Posterior cingulate gyrus (tissue), 11 donors: ENCODE measurements at regions not wholly inside any gene's neighbourhood (a gene's known extent, or its start where the extent isn't known, plus 50 kb on each side); places are given as distances from the start of the nearest gene placed in this dataset.

ENCODE experiments used
- DNase-seq, 10 donors: peaks; one replicate each; pipeline versions ENCODE4 v3.0.0 to v3.0.0-alpha.2; 2020 to 2021; ENCODE audit warnings: mixed read lengths in 3 of 10
- intact Hi-C: fragments of 100-400 bp; cut with DNase I; formaldehyde crosslinking; loops from one replicate; pipeline ENCODE4 v1.15.1; 2023

- intact Hi-C loops: no loop called here
These were observed 554.8 kb downstream of the DHX35 start for GRCh38 chr20:39516964-39517363.

GRCh38 chr20:39504710-39505094 lies 542.6 kb downstream of the DHX35 start:
- intact Hi-C loops: no loop called here
- DNase-seq: no peak

More at GRCh38 chr20:39516964-39517363, 554.8 kb downstream of the DHX35 start:
- no peak for DNase-seq

- DNase-seq: no peak
- intact Hi-C loops: no loop called here
These were observed 542.0 kb downstream of the DHX35 start for GRCh38 chr20:39503902-39504709.

GRCh38 chr20:39492223-39492797 lies 530.2 kb downstream of the DHX35 start:
- intact Hi-C loops: no loop called here
- DNase-seq: no peak

- no peak for DNase-seq
- intact Hi-C loops: no loop called here
These were observed 529.6 kb downstream of the DHX35 start for GRCh38 chr20:39491711-39492110.

- no peak for DNase-seq
- intact Hi-C loops: no loop called here
These were observed 527.9 kb downstream of the DHX35 start for GRCh38 chr20:39489986-39490560.

GRCh38 chr20:39480276-39481043 lies 518.3 kb downstream of the DHX35 start:
- no peak for DNase-seq
- intact Hi-C loops: no loop called here

GRCh38 chr20:39479196-39479810 lies 517.2 kb downstream of the DHX35 start:
- DNase-seq: no peak
- intact Hi-C loops: no loop called here

GRCh38 chr20:39474879-39475278 lies 512.7 kb downstream of the DHX35 start:
- no peak for DNase-seq
- intact Hi-C loops: no loop called here

- DNase-seq: peak in 7 of 10 donors; percentile 9 to 87 (median 29)
- intact Hi-C loops: no loop called here
These were observed 511.4 kb downstream of the DHX35 start for GRCh38 chr20:39473536-39473935.

GRCh38 chr20:39468703-39469102 lies 506.6 kb downstream of the DHX35 start:
- no peak for DNase-seq
- intact Hi-C loops: no loop called here

GRCh38 chr20:39464238-39464637 lies 502.1 kb downstream of the DHX35 start:
- no peak for DNase-seq
- intact Hi-C loops: no loop called here

- intact Hi-C loops: no loop called here
- DNase-seq: no peak
These were observed 500.3 kb downstream of the DHX35 start for GRCh38 chr20:39462416-39462945.

- DNase-seq: no peak
- intact Hi-C loops: no loop called here
These were observed 496.3 kb downstream of the DHX35 start for GRCh38 chr20:39458452-39458851.

- intact Hi-C loops: no loop called here
- no peak for DNase-seq
These were observed 491.7 kb downstream of the DHX35 start for GRCh38 chr20:39453890-39454289.

GRCh38 chr20:39452583-39453340 lies 490.6 kb downstream of the DHX35 start:
- DNase-seq: peak in 1 of 10 donors; percentile 39
- intact Hi-C loops: no loop called here

- DNase-seq: no peak
- intact Hi-C loops: no loop called here
These were observed 489.2 kb downstream of the DHX35 start for GRCh38 chr20:39451386-39451785.

- DNase-seq: no peak
- intact Hi-C loops: no loop called here
These were observed 484.3 kb downstream of the DHX35 start for GRCh38 chr20:39446397-39446796.

GRCh38 chr20:39445095-39445494 lies 483.0 kb downstream of the DHX35 start:
- no peak for DNase-seq

GRCh38 chr20:39433466-39433865 lies 471.3 kb downstream of the DHX35 start:
- intact Hi-C loops: no loop called here
- no peak for DNase-seq

More at GRCh38 chr20:39445095-39445494, 483.0 kb downstream of the DHX35 start:
- intact Hi-C loops: no loop called here
